HEK293 (cell line): ENCODE measurements at regions not wholly inside any gene's neighbourhood (a gene's known extent, or its start where the extent isn't known, plus 50 kb on each side); places are given as distances from the start of the nearest gene placed in this dataset.
A peak's percentile ranks its signal among the peaks of the same experiment; 100 is the strongest.

Experiments
- ZNF202 ChIP-seq: fragments of 450-650 bp; formaldehyde crosslinking; IDR thresholded peaks from 2 replicates; pipeline ENCODE4 v1.5.1; 2016; ENCODE audit warnings: missing biosample characterization, missing genetic modification characterization, borderline replicate concordance
- ZNF292 ChIP-seq: fragments of 450-650 bp; formaldehyde crosslinking; IDR thresholded peaks from 2 replicates; pipeline ENCODE4 v1.5.1; 2016; ENCODE audit warnings: low read depth, missing biosample characterization, missing genetic modification characterization, borderline replicate concordance
- ZNF707 ChIP-seq: fragments of 450-650 bp; formaldehyde crosslinking; IDR thresholded peaks from 2 replicates; pipeline ENCODE4 v1.5.1; 2016; ENCODE audit warnings: missing biosample characterization, missing genetic modification characterization
- ZNF792 ChIP-seq: fragments of 450-650 bp; formaldehyde crosslinking; IDR thresholded peaks from 2 replicates; pipeline ENCODE4 v1.5.1; 2016; ENCODE audit warnings: missing biosample characterization, missing genetic modification characterization
- TF ChIP-seq, protein P1 (sequence below): fragments of 450-650 bp; formaldehyde crosslinking; IDR thresholded peaks from 2 replicates; pipeline ENCODE4 v1.5.1; 2016; ENCODE audit warnings: missing biosample characterization, missing genetic modification characterization

GRCh38 chr4:181143250-181143854 lies 1099.8 kb upstream of the TENM3 start:
- TF ChIP-seq, protein P1, sequence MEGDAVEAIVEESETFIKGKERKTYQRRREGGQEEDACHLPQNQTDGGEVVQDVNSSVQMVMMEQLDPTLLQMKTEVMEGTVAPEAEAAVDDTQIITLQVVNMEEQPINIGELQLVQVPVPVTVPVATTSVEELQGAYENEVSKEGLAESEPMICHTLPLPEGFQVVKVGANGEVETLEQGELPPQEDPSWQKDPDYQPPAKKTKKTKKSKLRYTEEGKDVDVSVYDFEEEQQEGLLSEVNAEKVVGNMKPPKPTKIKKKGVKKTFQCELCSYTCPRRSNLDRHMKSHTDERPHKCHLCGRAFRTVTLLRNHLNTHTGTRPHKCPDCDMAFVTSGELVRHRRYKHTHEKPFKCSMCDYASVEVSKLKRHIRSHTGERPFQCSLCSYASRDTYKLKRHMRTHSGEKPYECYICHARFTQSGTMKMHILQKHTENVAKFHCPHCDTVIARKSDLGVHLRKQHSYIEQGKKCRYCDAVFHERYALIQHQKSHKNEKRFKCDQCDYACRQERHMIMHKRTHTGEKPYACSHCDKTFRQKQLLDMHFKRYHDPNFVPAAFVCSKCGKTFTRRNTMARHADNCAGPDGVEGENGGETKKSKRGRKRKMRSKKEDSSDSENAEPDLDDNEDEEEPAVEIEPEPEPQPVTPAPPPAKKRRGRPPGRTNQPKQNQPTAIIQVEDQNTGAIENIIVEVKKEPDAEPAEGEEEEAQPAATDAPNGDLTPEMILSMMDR (tag by site-specific recombination), result peak; percentile 42
- TF ChIP-seq ZNF792 (tag by site-specific recombination), result no peak
- no peak for TF ChIP-seq ZNF707 (tag by site-specific recombination)
- no peak for TF ChIP-seq ZNF202 (tag by site-specific recombination)
- no peak for TF ChIP-seq ZNF292 (tag by site-specific recombination)
